Panc1 (cell line): ENCODE measurements at regions not wholly inside any gene's neighbourhood (a gene's known extent, or its start where the extent isn't known, plus 50 kb on each side); places are given as distances from the start of the nearest gene placed in this dataset.

ENCODE experiments used
- CTCF ChIP-seq: fragments of 450-650 bp; IDR thresholded peaks from 2 replicates; pipeline ENCODE4 v1.5.1; 2017; ENCODE audit warnings: mild to moderate bottlenecking
- POLR2AphosphoS5 ChIP-seq: IDR thresholded peaks from 2 replicates; pipeline ENCODE4 v1.6.1; 2012; ENCODE audit warnings: mild to moderate bottlenecking, low read depth, low read length, moderate library complexity
- REST ChIP-seq, 2 experiments: IDR thresholded peaks; 2 replicates each; pipeline ENCODE4 v1.6.1; 2011 to 2012; ENCODE audit warnings: low read depth in 2 of 2, control low read depth in 1 of 2, low read length in 1 of 2, mild to moderate bottlenecking in 1 of 2, moderate library complexity in 1 of 2; ENCODE audit not compliant: insufficient read depth in 1 of 2
- TCF7L2 ChIP-seq: IDR thresholded peaks from 2 replicates; pipeline ENCODE4 v1.6.1; 2011; ENCODE audit warnings: mild to moderate bottlenecking, low read depth, low read length, inconsistent platforms

GRCh38 chr3:21954709-21955108 is 203.7 kb upstream of the ZNF385D start:
- no peak for TF ChIP-seq CTCF
- TF ChIP-seq POLR2AphosphoS5, result no peak
- no peak for TF ChIP-seq REST (IDR thresholded peaks at IDR 0.05; ENCODE audit: insufficient read depth in 1 of 2, low read depth in 2 of 2, low read length in 1 of 2)
- no peak for TF ChIP-seq TCF7L2
